ENCODE measurements at regions not wholly inside any gene's neighbourhood (a gene's known extent, or its start where the extent isn't known, plus 50 kb on each side); places are given as distances from the start of the nearest gene placed in this dataset.

- no peak overlapping the region for H3K27ac ChIP-seq
- no peaks in the 10 kb centered on the region for H4K20me1 ChIP-seq (ENCODE audit: insufficient read depth)
- in situ Hi-C loops (cut with MboI), result no loop called here
- no peak overlapping the region for H2AFZ ChIP-seq
- 58 to 64% methylated on average over 4 of the region's 4 CpGs for WGBS, 2 experiments (ENCODE audit: low coverage in 1 of 2, low lambda C conversion rate in 2 of 2, missing lambda C conversion rate in 2 of 2)
- no peaks in the 10 kb centered on the region for H3K4me1 ChIP-seq (ENCODE audit: insufficient read depth)
- H3K9me3 ChIP-seq (ENCODE audit: low read depth), result no peaks in the 10 kb centered on the region
- H3K4me3 ChIP-seq, result no peak overlapping the region
- H3K9ac ChIP-seq, result no peak overlapping the region
- no peaks in the 10 kb centered on the region for H3K79me2 ChIP-seq (ENCODE audit: insufficient read depth)
- no peaks in the 10 kb centered on the region for H3K9me2 ChIP-seq (ENCODE audit: insufficient read depth)
- no peak for DNase-seq
- no peak for TF ChIP-seq EZH2 (IDR thresholded peaks at IDR 0.05; ENCODE audit: insufficient read depth, poor library complexity, severe bottlenecking)
- no peak for TF ChIP-seq EZH2phosphoT487 (IDR thresholded peaks at IDR 0.05; ENCODE audit: insufficient read depth, low read depth)
- H3F3A ChIP-seq (ENCODE audit: insufficient read depth), result no peaks in the 10 kb centered on the region
- no peaks in the 10 kb centered on the region for H3K27me3 ChIP-seq (replicated peaks; ENCODE audit: insufficient read depth)
- H3K4me2 ChIP-seq (ENCODE audit: unreplicated experiment), result no peak overlapping the region
- H3K36me3 ChIP-seq (ENCODE audit: low read depth), result no peaks in the 10 kb centered on the region
Observed at GRCh38 chr14:98501836-98502235, 770.2 kb downstream of the BCL11B start.

DNA sequence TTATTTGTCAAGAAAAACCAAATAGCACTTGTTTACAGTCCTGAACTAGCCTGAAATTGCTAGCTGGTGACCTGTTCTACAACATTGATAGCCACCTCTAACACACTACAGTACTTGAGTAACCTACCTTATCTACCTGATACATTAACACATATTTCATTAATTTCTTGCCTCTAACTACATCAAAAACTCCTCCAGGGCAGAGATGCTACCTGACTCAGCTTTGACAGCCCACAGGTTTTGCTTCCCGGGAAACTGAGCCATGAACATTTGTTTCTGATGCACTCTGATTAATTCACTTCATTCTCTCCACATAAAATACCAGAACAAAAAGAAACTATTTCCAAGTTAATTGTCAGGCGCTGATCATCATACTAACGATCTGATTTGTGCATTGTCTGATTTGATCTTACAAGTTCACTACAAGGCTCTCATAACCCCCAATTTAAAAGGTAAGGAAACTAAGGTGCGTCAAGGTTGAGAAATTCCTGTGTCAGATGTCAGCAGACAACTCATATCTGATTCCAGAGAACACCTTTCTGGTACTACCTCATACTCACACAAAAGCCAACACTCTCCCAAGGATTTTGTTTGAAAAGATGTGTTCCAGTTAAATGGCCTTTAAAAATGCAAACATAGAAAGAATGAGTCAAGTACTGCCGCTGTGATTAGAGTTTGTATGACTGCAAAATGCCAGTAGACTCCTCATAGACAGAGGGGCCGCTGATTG lies 768.7 kb downstream of the BCL11B start:
- Histone ChIP-seq H3F3A (ENCODE audit: insufficient read depth) (no peaks in the 10 kb centered on the region), H3K9ac (no peak overlapping the region), H3K4me2 (ENCODE audit: unreplicated experiment) (no peak overlapping the region), H3K27ac (no peak overlapping the region), H3K9me3 (ENCODE audit: low read depth) (no peaks in the 10 kb centered on the region), H3K27me3 (replicated peaks; ENCODE audit: insufficient read depth) (no peaks in the 10 kb centered on the region), H3K79me2 (ENCODE audit: insufficient read depth) (no peaks in the 10 kb centered on the region), H3K4me1 (ENCODE audit: insufficient read depth) (no peaks in the 10 kb centered on the region), H3K4me3 (no peak overlapping the region), H4K20me1 (ENCODE audit: insufficient read depth) (no peaks in the 10 kb centered on the region), H3K9me2 (ENCODE audit: insufficient read depth) (no peaks in the 10 kb centered on the region), H3K36me3 (ENCODE audit: low read depth) (no peaks in the 10 kb centered on the region), H2AFZ (no peak overlapping the region)
- in situ Hi-C loops (cut with MboI), result no loop called here
- DNase-seq, result no peak
- 43 to 47% methylated on average over 6 of the region's 6 CpGs for WGBS, 2 experiments (ENCODE audit: low coverage in 1 of 2, low lambda C conversion rate in 2 of 2, missing lambda C conversion rate in 2 of 2)
- no peak for TF ChIP-seq EZH2 (IDR thresholded peaks at IDR 0.05; ENCODE audit: insufficient read depth, poor library complexity, severe bottlenecking)
- TF ChIP-seq EZH2phosphoT487 (IDR thresholded peaks at IDR 0.05; ENCODE audit: insufficient read depth, low read depth), result no peak

GRCh38 chr14:98507264-98507663 lies 764.7 kb downstream of the BCL11B start:
- Histone ChIP-seq H3K9me2 (ENCODE audit: insufficient read depth) (no peaks in the 10 kb centered on the region), H3K27me3 (replicated peaks; ENCODE audit: insufficient read depth) (no peaks in the 10 kb centered on the region), H3K79me2 (ENCODE audit: insufficient read depth) (no peaks in the 10 kb centered on the region), H3K36me3 (ENCODE audit: low read depth) (no peaks in the 10 kb centered on the region), H3K4me2 (ENCODE audit: unreplicated experiment) (no peak overlapping the region), H3K9me3 (ENCODE audit: low read depth) (no peaks in the 10 kb centered on the region), H4K20me1 (ENCODE audit: insufficient read depth) (no peaks in the 10 kb centered on the region), H3K4me3 (no peak overlapping the region), H3K9ac (no peak overlapping the region), H2AFZ (no peak overlapping the region), H3K27ac (no peak overlapping the region), H3F3A (ENCODE audit: insufficient read depth) (no peaks in the 10 kb centered on the region), H3K4me1 (ENCODE audit: insufficient read depth) (no peaks in the 10 kb centered on the region)
- WGBS, 2 experiments (ENCODE audit: low coverage in 1 of 2, low lambda C conversion rate in 2 of 2, missing lambda C conversion rate in 2 of 2), result 15 to 16% methylated on average over 2 of the region's 2 CpGs
- TF ChIP-seq EZH2phosphoT487 (IDR thresholded peaks at IDR 0.05; ENCODE audit: insufficient read depth, low read depth), result no peak
- no peak for TF ChIP-seq EZH2 (IDR thresholded peaks at IDR 0.05; ENCODE audit: insufficient read depth, poor library complexity, severe bottlenecking)
- in situ Hi-C loops (cut with MboI), result no loop called here
- DNase-seq, result no peak

DNA sequence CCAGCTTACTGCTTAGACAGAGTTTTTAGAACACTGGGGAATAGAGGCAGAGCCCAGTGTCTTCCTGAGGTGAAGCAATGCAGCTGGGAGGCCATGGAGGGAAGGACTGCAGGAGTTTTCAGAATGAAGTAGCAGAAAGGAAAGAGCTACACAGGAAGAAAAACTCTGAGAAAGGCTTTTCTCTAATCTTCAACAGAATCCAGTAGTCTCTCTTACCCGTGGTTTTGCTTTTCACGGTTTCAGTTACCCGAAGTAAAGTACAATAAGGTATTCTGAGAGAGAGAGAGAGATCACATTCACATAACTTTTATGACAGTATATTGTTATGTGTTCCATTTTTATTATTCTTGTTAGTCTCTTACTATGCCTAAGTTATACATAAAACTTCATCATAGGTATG lies 761.6 kb downstream of the BCL11B start:
- 45% methylated on average over 3 of the region's 3 CpGs for WGBS, 2 experiments (ENCODE audit: low coverage in 1 of 2, low lambda C conversion rate in 2 of 2, missing lambda C conversion rate in 2 of 2)
- TF ChIP-seq EZH2 (IDR thresholded peaks at IDR 0.05; ENCODE audit: insufficient read depth, poor library complexity, severe bottlenecking), result no peak
- no peak for TF ChIP-seq EZH2phosphoT487 (IDR thresholded peaks at IDR 0.05; ENCODE audit: insufficient read depth, low read depth)

More for the DNA sequence above, 761.6 kb downstream of the BCL11B start:
- Histone ChIP-seq H3K9me3 (ENCODE audit: low read depth) (no peaks in the 10 kb centered on the region), H4K20me1 (ENCODE audit: insufficient read depth) (no peaks in the 10 kb centered on the region), H2AFZ (no peak overlapping the region), H3F3A (ENCODE audit: insufficient read depth) (no peaks in the 10 kb centered on the region), H3K9me2 (ENCODE audit: insufficient read depth) (no peaks in the 10 kb centered on the region), H3K4me2 (ENCODE audit: unreplicated experiment) (no peak overlapping the region), H3K9ac (no peak overlapping the region), H3K79me2 (ENCODE audit: insufficient read depth) (no peaks in the 10 kb centered on the region), H3K4me1 (ENCODE audit: insufficient read depth) (no peaks in the 10 kb centered on the region), H3K27ac (no peak overlapping the region), H3K4me3 (no peak overlapping the region), H3K27me3 (replicated peaks; ENCODE audit: insufficient read depth) (no peaks in the 10 kb centered on the region), H3K36me3 (ENCODE audit: low read depth) (no peaks in the 10 kb centered on the region)
- no peak for DNase-seq
- in situ Hi-C loops (cut with MboI), result no loop called here

Measured in GM23248 (cell line).